Choroid plexus epithelial cell (primary cell): ENCODE measurements at regions not wholly inside any gene's neighbourhood (a gene's known extent, or its start where the extent isn't known, plus 50 kb on each side); places are given as distances from the start of the nearest gene placed in this dataset.

Experiments used
- DNase-seq: peaks from one replicate; pipeline ENCODE4 v3.0.0-alpha.2; 2010; ENCODE audit warnings: low read depth
- H3K4me3 ChIP-seq: 2 replicates; pipeline ENCODE4 v1.5.1; 2011; ENCODE audit warnings: low read depth, mild to moderate bottlenecking, control low read depth, low read length, moderate library complexity
- CTCF ChIP-seq: conservative IDR thresholded peaks from 2 replicates; pipeline ENCODE4 v1.5.1; 2011; ENCODE audit warnings: low read depth, mild to moderate bottlenecking, control low read depth, inconsistent platforms, low read length, moderate library complexity

GRCh38 chr6:18545726-18546125 lies 158.6 kb downstream of the RNF144B start:
- DNase-seq, result peak; percentile 18
- TF ChIP-seq CTCF, result no peak

GRCh38 chr6:18550119-18550518 lies 163.0 kb downstream of the RNF144B start:
- H3K4me3 ChIP-seq, result no peak overlapping the region
- no peak for TF ChIP-seq CTCF
- no peak for DNase-seq

More at GRCh38 chr6:18545726-18546125, 158.6 kb downstream of the RNF144B start:
- H3K4me3 ChIP-seq, result no peak overlapping the region

- peak; percentile 76 for DNase-seq
- TF ChIP-seq CTCF, result no peak
- no peak overlapping the region for H3K4me3 ChIP-seq
These were observed 164.1 kb downstream of the RNF144B start for GRCh38 chr6:18551228-18551627.

GRCh38 chr6:18555750-18556149 lies 168.6 kb downstream of the RNF144B start:
- no peak overlapping the region for H3K4me3 ChIP-seq
- DNase-seq, result no peak
- TF ChIP-seq CTCF, result no peak

- TF ChIP-seq CTCF, result no peak
- DNase-seq, result no peak
- H3K4me3 ChIP-seq, result no peak overlapping the region
These were observed 174.0 kb downstream of the RNF144B start for GRCh38 chr6:18561037-18561750.

- no peak for DNase-seq
- TF ChIP-seq CTCF, result no peak
- no peak overlapping the region for H3K4me3 ChIP-seq
These were observed 175.6 kb downstream of the RNF144B start for GRCh38 chr6:18562726-18563125.

- no peak for TF ChIP-seq CTCF
- H3K4me3 ChIP-seq, result no peak overlapping the region
These were observed 177.6 kb downstream of the RNF144B start for GRCh38 chr6:18564775-18565174.

More at GRCh38 chr6:18564775-18565174, 177.6 kb downstream of the RNF144B start:
- no peak for DNase-seq
